Right atrium auricular region (tissue), 2 donors: ENCODE measurements at regions not wholly inside any gene's neighbourhood (a gene's known extent, or its start where the extent isn't known, plus 50 kb on each side); places are given as distances from the start of the nearest gene placed in this dataset.
A peak's percentile ranks its signal among the peaks of the same experiment; 100 is the strongest.
"Not testable (repeated sequence)": the region's sequence is repeated elsewhere in the genome, so short reads cannot be mapped to it uniquely, and the experiment has no call there.

Experiments
- DNase-seq: peaks from one replicate; pipeline ENCODE4 v3.0.0-alpha.2; 2019; ENCODE audit warnings: low spot score
- H3K27ac ChIP-seq, 2 donors: fragments of 200-600 bp; sonication (generic); 1 replicate in 1 of 2; 2 replicates in 1 of 2; pipeline ENCODE4 v1.5.1; 2016 to 2019
- H3K27me3 ChIP-seq, 2 donors: fragments of 200-600 bp; sonication (generic); one replicate each; pipeline versions ENCODE4 v1.5.1 to v1.6.0; 2017 to 2019
- H3K36me3 ChIP-seq: fragments of 200-600 bp; sonication (generic); one replicate; pipeline ENCODE4 v1.5.1; 2016
- H3K4me1 ChIP-seq, 2 donors: fragments of 200-600 bp; sonication (generic); one replicate each; pipeline versions ENCODE4 v1.5.1 to v1.6.0; 2017 to 2019
- H3K4me3 ChIP-seq, 2 donors: fragments of 200-600 bp; sonication (generic); 1 replicate in 1 of 2; 2 replicates in 1 of 2; pipeline ENCODE4 v1.5.1; 2017 to 2019; ENCODE audit warnings: mild to moderate bottlenecking in 1 of 2, moderate library complexity in 1 of 2
- H3K9me3 ChIP-seq, 2 donors: fragments of 200-600 bp; sonication (generic); one replicate each; pipeline ENCODE4 v1.5.1; 2019
- TF ChIP-seq, protein P1 (sequence below), 2 donors: fragments of 200-600 bp; sonication (generic); IDR thresholded peaks; one replicate each; pipeline ENCODE4 v1.5.1; 2019; ENCODE audit warnings: antibody characterized with exemption in 2 of 2

GRCh38 chr9:36471359-36471758 is 71.3 kb upstream of the RNF38 start:
- Histone ChIP-seq H3K36me3 (no peaks in the 10 kb centered on the region), H3K4me1 (peaks cover 0 to 23% of the 10 kb centered on the region in 2 donors), H3K9me3 (no peaks in the 10 kb centered on the region), H3K27ac (peak overlapping the region; percentile 51 to 65), H3K4me3 (no peak overlapping the region), H3K27me3 (no peaks in the 10 kb centered on the region)
- DNase-seq, result no peak
- TF ChIP-seq, protein P1, sequence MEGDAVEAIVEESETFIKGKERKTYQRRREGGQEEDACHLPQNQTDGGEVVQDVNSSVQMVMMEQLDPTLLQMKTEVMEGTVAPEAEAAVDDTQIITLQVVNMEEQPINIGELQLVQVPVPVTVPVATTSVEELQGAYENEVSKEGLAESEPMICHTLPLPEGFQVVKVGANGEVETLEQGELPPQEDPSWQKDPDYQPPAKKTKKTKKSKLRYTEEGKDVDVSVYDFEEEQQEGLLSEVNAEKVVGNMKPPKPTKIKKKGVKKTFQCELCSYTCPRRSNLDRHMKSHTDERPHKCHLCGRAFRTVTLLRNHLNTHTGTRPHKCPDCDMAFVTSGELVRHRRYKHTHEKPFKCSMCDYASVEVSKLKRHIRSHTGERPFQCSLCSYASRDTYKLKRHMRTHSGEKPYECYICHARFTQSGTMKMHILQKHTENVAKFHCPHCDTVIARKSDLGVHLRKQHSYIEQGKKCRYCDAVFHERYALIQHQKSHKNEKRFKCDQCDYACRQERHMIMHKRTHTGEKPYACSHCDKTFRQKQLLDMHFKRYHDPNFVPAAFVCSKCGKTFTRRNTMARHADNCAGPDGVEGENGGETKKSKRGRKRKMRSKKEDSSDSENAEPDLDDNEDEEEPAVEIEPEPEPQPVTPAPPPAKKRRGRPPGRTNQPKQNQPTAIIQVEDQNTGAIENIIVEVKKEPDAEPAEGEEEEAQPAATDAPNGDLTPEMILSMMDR (IDR thresholded peaks at IDR 0.05), result no peak

GRCh38 chr9:36470643-36471290 is 70.7 kb upstream of the RNF38 start:
- no peaks in the 10 kb centered on the region for H3K9me3 ChIP-seq
- H3K36me3 ChIP-seq, result no peaks in the 10 kb centered on the region
- H3K4me3 ChIP-seq, result peak overlapping the region in 1 of 2 donors; percentile 33
- peaks cover 0 to 23% of the 10 kb centered on the region in 2 donors for H3K4me1 ChIP-seq
- TF ChIP-seq, protein P1 (IDR thresholded peaks at IDR 0.05), result no peak
- H3K27me3 ChIP-seq, result no peaks in the 10 kb centered on the region
- DNase-seq, result no peak
- H3K27ac ChIP-seq, result peak overlapping the region; percentile 51 to 65

GRCh38 chr9:36463467-36463866 is 63.4 kb upstream of the RNF38 start:
- no peak for DNase-seq
- TF ChIP-seq, protein P1 (IDR thresholded peaks at IDR 0.05), result no peak
- Histone ChIP-seq H3K36me3 (no peaks in the 10 kb centered on the region), H3K4me3 (no peak overlapping the region), H3K27me3 (no peaks in the 10 kb centered on the region), H3K27ac (no peak overlapping the region), H3K4me1 (peaks cover 0 to 19% of the 10 kb centered on the region in 2 donors), H3K9me3 (no peaks in the 10 kb centered on the region)

- DNase-seq, result no peak
- TF ChIP-seq, protein P1 (IDR thresholded peaks at IDR 0.05), result no peak
- H3K36me3 ChIP-seq, result peaks cover 5% of the 10 kb centered on the region
- H3K4me1 ChIP-seq, result peaks cover 0 to 19% of the 10 kb centered on the region in 2 donors
- no peaks in the 10 kb centered on the region for H3K27me3 ChIP-seq
- no peak overlapping the region for H3K4me3 ChIP-seq
- no peaks in the 10 kb centered on the region for H3K9me3 ChIP-seq
- H3K27ac ChIP-seq, result no peak overlapping the region
Measured at GRCh38 chr9:36462245-36462644, 62.2 kb upstream of the RNF38 start.

GRCh38 chr9:36461323-36461722 is 61.3 kb upstream of the RNF38 start:
- Histone ChIP-seq H3K27ac (no peak overlapping the region), H3K4me1 (peaks cover 0 to 23% of the 10 kb centered on the region in 2 donors), H3K4me3 (no peak overlapping the region), H3K27me3 (no peaks in the 10 kb centered on the region), H3K9me3 (no peaks in the 10 kb centered on the region), H3K36me3 (peaks cover 5% of the 10 kb centered on the region)
- no peak for DNase-seq
- TF ChIP-seq, protein P1 (IDR thresholded peaks at IDR 0.05), result no peak

- DNase-seq, H3K27ac ChIP-seq, H3K27me3 ChIP-seq, H3K9me3 ChIP-seq, H3K36me3 ChIP-seq, H3K4me3 ChIP-seq: not testable (repeated sequence)
- peaks cover 0 to 24% of the 10 kb centered on the region in 2 donors for H3K4me1 ChIP-seq
Measured at GRCh38 chr9:36458430-36458915, 58.4 kb upstream of the RNF38 start.
